Naive B cell (primary cell): ENCODE measurements at regions not wholly inside any gene's neighbourhood (a gene's known extent, or its start where the extent isn't known, plus 50 kb on each side); places are given as distances from the start of the nearest gene placed in this dataset.

Source experiments
- ATAC-seq, 2 donors: fragments of 150-1000 bp; cut with Tn5 transposase; 2 replicates each; pipeline ENCODE4 v1.10.0; 2021; ENCODE audit warnings: low read depth in 2 of 2, mild to moderate bottlenecking in 2 of 2, moderate library complexity in 2 of 2
- DNase-seq: peaks from one replicate; pipeline ENCODE4 v3.0.0; 2022
- H3K27ac Mint-ChIP-seq, 6 donors: one replicate each; pipeline ENCODE4 v1.8.0; 2020 to 2022; ENCODE audit warnings: mild to moderate bottlenecking in 6 of 6, mixed read lengths in 6 of 6, moderate library complexity in 5 of 6, inconsistent platforms in 2 of 6
- H3K27me3 Mint-ChIP-seq, 3 donors: one replicate each; pipeline ENCODE4 v1.8.0; 2021 to 2022; ENCODE audit warnings: mixed read lengths in 3 of 3, mild to moderate bottlenecking in 1 of 3
- H3K36me3 Mint-ChIP-seq, 2 donors: one replicate each; pipeline ENCODE4 v1.8.0; 2020 to 2022; ENCODE audit warnings: mixed read lengths in 2 of 2, inconsistent platforms in 1 of 2, mild to moderate bottlenecking in 1 of 2
- H3K4me1 Mint-ChIP-seq, 3 donors: one replicate each; pipeline ENCODE4 v1.8.0; 2020 to 2022; ENCODE audit warnings: mixed read lengths in 3 of 3, inconsistent platforms in 1 of 3, mild to moderate bottlenecking in 1 of 3, moderate library complexity in 1 of 3
- H3K4me3 Mint-ChIP-seq, 8 donors: one replicate each; pipeline ENCODE4 v1.8.0; 2020 to 2022; ENCODE audit warnings: mild to moderate bottlenecking in 8 of 8, mixed read lengths in 8 of 8, moderate library complexity in 8 of 8, inconsistent platforms in 2 of 8
- H3K9me3 Mint-ChIP-seq, 7 donors: one replicate each; pipeline ENCODE4 v1.8.0; 2020 to 2022; ENCODE audit warnings: mixed read lengths in 7 of 7, mild to moderate bottlenecking in 5 of 7, inconsistent platforms in 2 of 7, moderate library complexity in 1 of 7

- no peak overlapping the region for H3K4me3 Mint-ChIP-seq
- no peaks in the 10 kb centered on the region for H3K36me3 Mint-ChIP-seq
- peaks cover 0 to 23% (median 9%) of the 10 kb centered on the region in 3 donors for H3K27me3 Mint-ChIP-seq
- ATAC-seq (no peak), DNase-seq (no peak)
- no peaks in the 10 kb centered on the region for H3K4me1 Mint-ChIP-seq
- H3K9me3 Mint-ChIP-seq: peaks cover 0 to 8% (median 0%) of the 10 kb centered on the region in 7 donors
- no peak overlapping the region for H3K27ac Mint-ChIP-seq
These were observed 92.9 kb upstream of the PAK3 start for GRCh38 chrX:111003118-111003517.

GRCh38 chrX:110992611-110993010 lies 103.4 kb upstream of the PAK3 start:
- Mint-ChIP-seq H3K9me3 (peaks cover 0 to 7% (median 0%) of the 10 kb centered on the region in 7 donors), H3K4me3 (no peak overlapping the region), H3K4me1 (no peaks in the 10 kb centered on the region), H3K27ac (no peak overlapping the region), H3K27me3 (peaks cover 4 to 51% (median 13%) of the 10 kb centered on the region in 3 donors), H3K36me3 (no peaks in the 10 kb centered on the region)
- DNase-seq (no peak), ATAC-seq (no peak)

- H3K36me3 Mint-ChIP-seq: no peaks in the 10 kb centered on the region
- no peak overlapping the region for H3K4me3 Mint-ChIP-seq
- peaks cover 0 to 4% (median 0%) of the 10 kb centered on the region in 7 donors for H3K9me3 Mint-ChIP-seq
- no peak for DNase-seq
- peaks cover 13 to 28% (median 15%) of the 10 kb centered on the region in 3 donors for H3K27me3 Mint-ChIP-seq
- ATAC-seq: no peak
- H3K27ac Mint-ChIP-seq: peak overlapping the region in 1 of 6 donors; percentile 41
- no peaks in the 10 kb centered on the region for H3K4me1 Mint-ChIP-seq
These were observed 106.1 kb upstream of the PAK3 start for GRCh38 chrX:110989869-110990268.

GRCh38 chrX:110989447-110989846 lies 106.5 kb upstream of the PAK3 start:
- Mint-ChIP-seq H3K4me1 (no peaks in the 10 kb centered on the region), H3K9me3 (peaks cover 0 to 4% (median 0%) of the 10 kb centered on the region in 7 donors), H3K27me3 (peaks cover 13 to 23% (median 15%) of the 10 kb centered on the region in 3 donors), H3K4me3 (no peak overlapping the region), H3K27ac (peak overlapping the region in 1 of 6 donors; percentile 41), H3K36me3 (no peaks in the 10 kb centered on the region)
- ATAC-seq (no peak), DNase-seq (no peak)

GRCh38 chrX:110987292-110987691 lies 108.7 kb upstream of the PAK3 start:
- Mint-ChIP-seq H3K27me3 (peaks cover 13 to 22% (median 15%) of the 10 kb centered on the region in 3 donors), H3K36me3 (no peaks in the 10 kb centered on the region), H3K27ac (no peak overlapping the region), H3K4me3 (no peak overlapping the region), H3K4me1 (no peaks in the 10 kb centered on the region), H3K9me3 (peaks cover 0 to 4% (median 0%) of the 10 kb centered on the region in 7 donors)
- DNase-seq: no peak
- ATAC-seq: no peak

GRCh38 chrX:110985470-110985869 lies 110.5 kb upstream of the PAK3 start:
- no peak for ATAC-seq
- peaks cover 5 to 11% (median 10%) of the 10 kb centered on the region in 3 donors for H3K27me3 Mint-ChIP-seq
- H3K4me3 Mint-ChIP-seq: no peak overlapping the region
- peaks cover 0 to 4% (median 0%) of the 10 kb centered on the region in 7 donors for H3K9me3 Mint-ChIP-seq
- no peak overlapping the region for H3K27ac Mint-ChIP-seq
- no peaks in the 10 kb centered on the region for H3K4me1 Mint-ChIP-seq
- no peaks in the 10 kb centered on the region for H3K36me3 Mint-ChIP-seq
- DNase-seq: no peak

GRCh38 chrX:110983024-110983423 lies 113.0 kb upstream of the PAK3 start:
- DNase-seq (no peak), ATAC-seq (no peak)
- Mint-ChIP-seq H3K4me3 (no peak overlapping the region), H3K9me3 (peaks cover 0 to 5% (median 3%) of the 10 kb centered on the region in 7 donors), H3K4me1 (no peaks in the 10 kb centered on the region), H3K36me3 (no peaks in the 10 kb centered on the region), H3K27me3 (peaks cover 0 to 10% (median 8%) of the 10 kb centered on the region in 3 donors), H3K27ac (no peak overlapping the region)

- Mint-ChIP-seq H3K4me1 (no peaks in the 10 kb centered on the region), H3K36me3 (no peaks in the 10 kb centered on the region), H3K27me3 (no peaks in the 10 kb centered on the region), H3K27ac (no peak overlapping the region), H3K9me3 (peaks cover 0 to 3% (median 0%) of the 10 kb centered on the region in 7 donors), H3K4me3 (peak overlapping the region in 1 of 8 donors; percentile 7)
- DNase-seq (no peak), ATAC-seq (no peak)
These were observed 129.2 kb upstream of the PAK3 start for GRCh38 chrX:110966839-110967238.

- Mint-ChIP-seq H3K9me3 (peaks cover 0 to 3% (median 0%) of the 10 kb centered on the region in 7 donors), H3K27me3 (no peaks in the 10 kb centered on the region), H3K36me3 (no peaks in the 10 kb centered on the region), H3K4me1 (no peaks in the 10 kb centered on the region), H3K4me3 (no peak overlapping the region), H3K27ac (no peak overlapping the region)
- no peak for DNase-seq
- ATAC-seq: no peak
These were observed 129.9 kb upstream of the PAK3 start for GRCh38 chrX:110966091-110966454.

GRCh38 chrX:110965409-110966090 lies 130.4 kb upstream of the PAK3 start:
- Mint-ChIP-seq H3K4me1 (no peaks in the 10 kb centered on the region), H3K36me3 (no peaks in the 10 kb centered on the region), H3K27ac (no peak overlapping the region), H3K27me3 (no peaks in the 10 kb centered on the region), H3K4me3 (no peak overlapping the region), H3K9me3 (peaks cover 0 to 3% (median 0%) of the 10 kb centered on the region in 7 donors)
- no peak for ATAC-seq
- DNase-seq: no peak

- H3K27me3 Mint-ChIP-seq: no peaks in the 10 kb centered on the region
- no peak overlapping the region for H3K27ac Mint-ChIP-seq
- peaks cover 0 to 2% (median 0%) of the 10 kb centered on the region in 7 donors for H3K9me3 Mint-ChIP-seq
- no peaks in the 10 kb centered on the region for H3K36me3 Mint-ChIP-seq
- DNase-seq: no peak
- no peak overlapping the region for H3K4me3 Mint-ChIP-seq
- no peaks in the 10 kb centered on the region for H3K4me1 Mint-ChIP-seq
- no peak for ATAC-seq
These were observed 131.2 kb upstream of the PAK3 start for GRCh38 chrX:110964786-110965185.

GRCh38 chrX:110962451-110962850 lies 133.5 kb upstream of the PAK3 start:
- ATAC-seq: no peak
- H3K27ac Mint-ChIP-seq: no peak overlapping the region
- H3K36me3 Mint-ChIP-seq: no peaks in the 10 kb centered on the region
- H3K4me1 Mint-ChIP-seq: no peaks in the 10 kb centered on the region
- H3K9me3 Mint-ChIP-seq: peaks cover 0 to 3% (median 0%) of the 10 kb centered on the region in 7 donors
- no peaks in the 10 kb centered on the region for H3K27me3 Mint-ChIP-seq
- no peak overlapping the region for H3K4me3 Mint-ChIP-seq
- DNase-seq: no peak

GRCh38 chrX:110955706-110956105 lies 140.3 kb upstream of the PAK3 start:
- Mint-ChIP-seq H3K4me3 (no peak overlapping the region), H3K4me1 (no peaks in the 10 kb centered on the region), H3K27me3 (peaks cover 0 to 9% (median 0%) of the 10 kb centered on the region in 3 donors), H3K36me3 (no peaks in the 10 kb centered on the region), H3K27ac (no peak overlapping the region), H3K9me3 (peaks cover 0 to 4% (median 0%) of the 10 kb centered on the region in 7 donors)
- ATAC-seq: no peak
- no peak for DNase-seq

GRCh38 chrX:110954428-110955100 lies 141.4 kb upstream of the PAK3 start:
- no peak for DNase-seq
- Mint-ChIP-seq H3K27ac (no peak overlapping the region), H3K9me3 (peaks cover 0 to 4% (median 0%) of the 10 kb centered on the region in 7 donors), H3K4me3 (no peak overlapping the region), H3K27me3 (peaks cover 0 to 9% (median 0%) of the 10 kb centered on the region in 3 donors), H3K4me1 (no peaks in the 10 kb centered on the region), H3K36me3 (no peaks in the 10 kb centered on the region)
- ATAC-seq: no peak
